HG02852 (cell line): ENCODE measurements at regions not wholly inside any gene's neighbourhood (a gene's known extent, or its start where the extent isn't known, plus 50 kb on each side); places are given as distances from the start of the nearest gene placed in this dataset.
"Not testable (repeated sequence)": the region's sequence is repeated elsewhere in the genome, so short reads cannot be mapped to it uniquely, and the experiment has no call there.

ENCODE experiments used
- ATAC-seq: cut with Tn5 transposase; IDR thresholded peaks from one replicate; pipeline ENCODE4 v1.9.1; 2021; ENCODE audit warnings: mild to moderate bottlenecking, moderate library complexity; ENCODE audit not compliant: unreplicated experiment

- no peak for ATAC-seq
Observed at GRCh38 chr5:103706939-103707682, 144.5 kb upstream of the NUDT12 start.

GRCh38 chr5:103703617-103704016 lies 141.0 kb upstream of the NUDT12 start:
- no peak for ATAC-seq

GRCh38 chr5:103693517-103693916 lies 130.9 kb upstream of the NUDT12 start:
- no peak for ATAC-seq

GRCh38 chr5:103690676-103691075 lies 128.1 kb upstream of the NUDT12 start:
- ATAC-seq, result no peak

- no peak for ATAC-seq
Observed at GRCh38 chr5:103679873-103680272, 117.3 kb upstream of the NUDT12 start.

- ATAC-seq, result not testable (repeated sequence)
Observed at GRCh38 chr5:103676198-103676597, 113.6 kb upstream of the NUDT12 start.

- ATAC-seq, result no peak
Observed at GRCh38 chr5:103674739-103675138, 112.2 kb upstream of the NUDT12 start.

- no peak for ATAC-seq
Observed at GRCh38 chr5:103674251-103674650, 111.7 kb upstream of the NUDT12 start.

GRCh38 chr5:103669615-103670014 lies 107.0 kb upstream of the NUDT12 start:
- no peak for ATAC-seq

- no peak for ATAC-seq
Observed at GRCh38 chr5:103668281-103668680, 105.7 kb upstream of the NUDT12 start.

- no peak for ATAC-seq
Observed at GRCh38 chr5:103667068-103667467, 104.5 kb upstream of the NUDT12 start.

- no peak for ATAC-seq
Observed at GRCh38 chr5:103657301-103657700, 94.7 kb upstream of the NUDT12 start.

GRCh38 chr5:103648086-103648485 lies 85.5 kb upstream of the NUDT12 start:
- no peak for ATAC-seq

GRCh38 chr5:103646698-103647614 lies 84.4 kb upstream of the NUDT12 start:
- ATAC-seq, result no peak

- no peak for ATAC-seq
Observed at GRCh38 chr5:103645816-103646215, 83.2 kb upstream of the NUDT12 start.

- ATAC-seq, result no peak
Observed at GRCh38 chr5:103638979-103639378, 76.4 kb upstream of the NUDT12 start.

GRCh38 chr5:103624675-103625074 lies 62.1 kb upstream of the NUDT12 start:
- ATAC-seq, result no peak

- ATAC-seq, result no peak
Observed at GRCh38 chr5:103624035-103624480, 61.5 kb upstream of the NUDT12 start.

GRCh38 chr5:103623425-103623824 lies 60.8 kb upstream of the NUDT12 start:
- ATAC-seq, result no peak

- no peak for ATAC-seq
Observed at GRCh38 chr5:103621548-103621930, 59.0 kb upstream of the NUDT12 start.

- no peak for ATAC-seq
Observed at GRCh38 chr5:103620851-103621547, 58.4 kb upstream of the NUDT12 start.
